ENCODE measurements at regions not wholly inside any gene's neighbourhood (a gene's known extent, or its start where the extent isn't known, plus 50 kb on each side); places are given as distances from the start of the nearest gene placed in this dataset.

DNA sequence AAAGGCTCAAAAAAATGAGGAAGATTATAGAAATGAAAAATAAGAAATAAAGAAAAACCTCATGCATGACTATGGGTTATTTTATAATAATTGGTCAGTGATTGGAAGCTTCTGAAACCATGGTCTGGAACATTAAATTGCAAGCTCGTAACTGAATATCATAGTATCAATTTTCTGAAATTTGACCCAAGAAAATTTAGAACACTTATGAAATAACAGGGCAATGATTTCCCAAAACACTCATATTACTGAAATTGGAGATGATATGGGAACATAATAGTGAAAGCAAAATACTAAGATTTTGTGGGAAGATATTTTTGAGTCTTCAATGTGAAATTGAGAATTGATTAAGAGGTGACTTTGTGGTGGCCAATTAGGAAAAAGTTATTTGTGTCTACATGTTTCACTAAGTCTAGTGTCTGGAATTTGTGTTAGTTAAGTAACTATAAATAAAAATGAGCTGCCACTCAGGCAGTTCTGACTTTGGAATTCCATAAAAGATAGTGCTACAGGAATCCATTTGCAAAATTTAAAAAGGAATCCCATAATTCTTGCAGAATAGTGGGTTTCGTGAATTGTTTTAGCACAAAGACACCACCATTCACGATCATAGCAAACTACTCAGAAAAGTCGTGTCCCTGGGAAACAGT, 603.0 kb downstream of the LMO7 start:
- Histone ChIP-seq H3K4me1 (ENCODE audit: control insufficient read depth, extremely low read depth, insufficient read depth, low read length) (no peaks in the 10 kb centered on the region), H3K9ac (ENCODE audit: insufficient read depth, low read length) (no peak overlapping the region), H3K4me3 (replicated peaks in 1 of 4; ENCODE audit: control extremely low read depth in 1 of 4, insufficient read depth in 1 of 4, low read depth in 3 of 4, low read length in 4 of 4) (no peak overlapping the region), H2AFZ (ENCODE audit: low read length) (no peak overlapping the region), H3K9me3 (ENCODE audit: control insufficient read depth, insufficient read depth, low read depth, low read length) (no peaks in the 10 kb centered on the region), H3K27me3 (ENCODE audit: control insufficient read depth, insufficient read depth, low read length) (no peaks in the 10 kb centered on the region), H3K4me2 (ENCODE audit: extremely low read depth, insufficient read depth, low read length) (no peak overlapping the region), H3K36me3 (ENCODE audit: control insufficient read depth, insufficient read depth, low read length) (no peaks in the 10 kb centered on the region), H4K20me1 (ENCODE audit: control insufficient read depth, extremely low read depth, insufficient read depth, low read length) (no peaks in the 10 kb centered on the region), H3K27ac (ENCODE audit: insufficient read depth, low read length) (no peak overlapping the region), H3K79me2 (ENCODE audit: control insufficient read depth, insufficient read depth, low read length) (no peaks in the 10 kb centered on the region)
- DNase-seq (ENCODE audit: low read depth in 2 of 2): peak in 1 of 2 donors; percentile 39
- no peak for TF ChIP-seq EZH2 (IDR thresholded peaks at IDR 0.05; ENCODE audit: low read length, missing control alignments)
- TF ChIP-seq, protein P1, sequence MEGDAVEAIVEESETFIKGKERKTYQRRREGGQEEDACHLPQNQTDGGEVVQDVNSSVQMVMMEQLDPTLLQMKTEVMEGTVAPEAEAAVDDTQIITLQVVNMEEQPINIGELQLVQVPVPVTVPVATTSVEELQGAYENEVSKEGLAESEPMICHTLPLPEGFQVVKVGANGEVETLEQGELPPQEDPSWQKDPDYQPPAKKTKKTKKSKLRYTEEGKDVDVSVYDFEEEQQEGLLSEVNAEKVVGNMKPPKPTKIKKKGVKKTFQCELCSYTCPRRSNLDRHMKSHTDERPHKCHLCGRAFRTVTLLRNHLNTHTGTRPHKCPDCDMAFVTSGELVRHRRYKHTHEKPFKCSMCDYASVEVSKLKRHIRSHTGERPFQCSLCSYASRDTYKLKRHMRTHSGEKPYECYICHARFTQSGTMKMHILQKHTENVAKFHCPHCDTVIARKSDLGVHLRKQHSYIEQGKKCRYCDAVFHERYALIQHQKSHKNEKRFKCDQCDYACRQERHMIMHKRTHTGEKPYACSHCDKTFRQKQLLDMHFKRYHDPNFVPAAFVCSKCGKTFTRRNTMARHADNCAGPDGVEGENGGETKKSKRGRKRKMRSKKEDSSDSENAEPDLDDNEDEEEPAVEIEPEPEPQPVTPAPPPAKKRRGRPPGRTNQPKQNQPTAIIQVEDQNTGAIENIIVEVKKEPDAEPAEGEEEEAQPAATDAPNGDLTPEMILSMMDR (conservative IDR thresholded peaks at IDR 0.05 in 1 of 2, IDR thresholded peaks at IDR 0.05 in 1 of 2; ENCODE audit: low read depth in 1 of 2, low read length in 2 of 2): no peak

DNA sequence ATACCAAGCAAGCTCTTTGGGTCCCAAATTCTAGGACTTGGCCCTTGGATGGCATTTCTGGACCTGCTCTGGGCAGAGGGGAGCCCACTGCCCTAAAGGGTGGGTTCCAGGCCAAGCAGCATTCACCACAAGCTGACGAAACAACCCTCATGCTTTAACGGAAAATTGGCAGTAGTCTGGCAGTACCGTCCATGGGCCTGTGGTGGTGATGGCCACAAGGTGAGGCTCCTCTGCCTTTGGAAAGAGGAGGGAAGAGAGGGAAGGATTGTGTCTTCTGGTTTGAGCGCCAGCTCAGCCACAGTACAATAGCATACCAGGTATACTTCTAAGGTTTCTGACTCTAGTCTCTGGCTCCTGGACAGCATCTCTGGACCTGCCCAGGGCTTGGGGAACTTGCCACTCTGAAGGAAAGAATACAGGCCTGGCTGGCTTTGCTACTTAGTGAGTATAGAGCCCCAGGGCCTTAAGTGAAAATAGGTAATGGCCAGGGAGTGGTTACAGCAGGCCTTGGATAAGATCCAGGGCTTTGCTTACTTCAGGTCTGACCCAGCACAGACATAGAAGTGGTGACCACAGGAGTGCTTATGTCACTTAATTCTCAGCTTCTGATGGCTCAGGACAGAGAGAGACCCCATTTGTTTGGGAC, 595.5 kb downstream of the LMO7 start:
- Histone ChIP-seq H3K9ac (ENCODE audit: insufficient read depth, low read length) (no peak overlapping the region), H3K4me2 (ENCODE audit: extremely low read depth, insufficient read depth, low read length) (no peak overlapping the region), H3K27me3 (ENCODE audit: control insufficient read depth, insufficient read depth, low read length) (no peaks in the 10 kb centered on the region), H3K36me3 (ENCODE audit: control insufficient read depth, insufficient read depth, low read length) (no peaks in the 10 kb centered on the region), H3K27ac (ENCODE audit: insufficient read depth, low read length) (no peak overlapping the region), H3K4me3 (replicated peaks in 1 of 4; ENCODE audit: control extremely low read depth in 1 of 4, insufficient read depth in 1 of 4, low read depth in 3 of 4, low read length in 4 of 4) (no peak overlapping the region), H4K20me1 (ENCODE audit: control insufficient read depth, extremely low read depth, insufficient read depth, low read length) (no peaks in the 10 kb centered on the region), H3K79me2 (ENCODE audit: control insufficient read depth, insufficient read depth, low read length) (no peaks in the 10 kb centered on the region), H2AFZ (ENCODE audit: low read length) (no peak overlapping the region), H3K4me1 (ENCODE audit: control insufficient read depth, extremely low read depth, insufficient read depth, low read length) (no peaks in the 10 kb centered on the region), H3K9me3 (ENCODE audit: control insufficient read depth, insufficient read depth, low read depth, low read length) (no peaks in the 10 kb centered on the region)
- TF ChIP-seq, protein P1 (conservative IDR thresholded peaks at IDR 0.05 in 1 of 2, IDR thresholded peaks at IDR 0.05 in 1 of 2; ENCODE audit: low read depth in 1 of 2, low read length in 2 of 2): no peak
- no peak for TF ChIP-seq EZH2 (IDR thresholded peaks at IDR 0.05; ENCODE audit: low read length, missing control alignments)
- DNase-seq (ENCODE audit: low read depth in 2 of 2): no peak

DNA sequence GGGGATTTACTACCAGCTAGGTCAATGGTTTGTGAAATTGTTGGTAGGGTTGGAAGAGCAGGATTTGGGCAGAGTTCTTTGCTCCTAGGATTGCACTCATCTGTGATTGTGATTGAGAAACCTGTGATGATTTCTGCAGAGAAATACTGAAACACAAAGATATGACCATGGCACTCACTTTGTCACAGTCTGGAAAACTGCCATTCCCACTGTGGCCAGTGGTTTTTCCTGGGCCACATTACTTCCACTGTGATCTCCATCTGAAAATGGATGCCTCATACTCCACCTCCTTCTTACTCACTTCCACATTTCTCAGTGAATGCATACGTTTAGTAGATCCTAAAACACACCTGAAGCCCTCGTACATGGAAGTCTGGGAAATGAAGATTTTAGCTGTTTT, 593.2 kb downstream of the LMO7 start:
- no peak overlapping the region for H3K4me2 ChIP-seq (ENCODE audit: extremely low read depth, insufficient read depth, low read length)
- no peaks in the 10 kb centered on the region for H4K20me1 ChIP-seq (ENCODE audit: control insufficient read depth, extremely low read depth, insufficient read depth, low read length)
- no peak overlapping the region for H2AFZ ChIP-seq (ENCODE audit: low read length)
- H3K27me3 ChIP-seq (ENCODE audit: control insufficient read depth, insufficient read depth, low read length): no peaks in the 10 kb centered on the region
- no peak overlapping the region for H3K27ac ChIP-seq (ENCODE audit: insufficient read depth, low read length)
- TF ChIP-seq EZH2 (IDR thresholded peaks at IDR 0.05; ENCODE audit: low read length, missing control alignments): no peak
- TF ChIP-seq, protein P1 (conservative IDR thresholded peaks at IDR 0.05 in 1 of 2, IDR thresholded peaks at IDR 0.05 in 1 of 2; ENCODE audit: low read depth in 1 of 2, low read length in 2 of 2): no peak
- no peaks in the 10 kb centered on the region for H3K9me3 ChIP-seq (ENCODE audit: control insufficient read depth, insufficient read depth, low read depth, low read length)
- no peak overlapping the region for H3K9ac ChIP-seq (ENCODE audit: insufficient read depth, low read length)
- no peaks in the 10 kb centered on the region for H3K4me1 ChIP-seq (ENCODE audit: control insufficient read depth, extremely low read depth, insufficient read depth, low read length)
- DNase-seq (ENCODE audit: low read depth in 2 of 2): no peak
- H3K36me3 ChIP-seq (ENCODE audit: control insufficient read depth, insufficient read depth, low read length): no peaks in the 10 kb centered on the region
- no peak overlapping the region for H3K4me3 ChIP-seq (replicated peaks in 1 of 4; ENCODE audit: control extremely low read depth in 1 of 4, insufficient read depth in 1 of 4, low read depth in 3 of 4, low read length in 4 of 4)
- H3K79me2 ChIP-seq (ENCODE audit: control insufficient read depth, insufficient read depth, low read length): no peaks in the 10 kb centered on the region

Data from fibroblast of lung (primary cell).